ENCODE measurements at regions not wholly inside any gene's neighbourhood (a gene's known extent, or its start where the extent isn't known, plus 50 kb on each side); places are given as distances from the start of the nearest gene placed in this dataset.
"Not testable (repeated sequence)": the region's sequence is repeated elsewhere in the genome, so short reads cannot be mapped to it uniquely, and the experiment has no call there.

DNA sequence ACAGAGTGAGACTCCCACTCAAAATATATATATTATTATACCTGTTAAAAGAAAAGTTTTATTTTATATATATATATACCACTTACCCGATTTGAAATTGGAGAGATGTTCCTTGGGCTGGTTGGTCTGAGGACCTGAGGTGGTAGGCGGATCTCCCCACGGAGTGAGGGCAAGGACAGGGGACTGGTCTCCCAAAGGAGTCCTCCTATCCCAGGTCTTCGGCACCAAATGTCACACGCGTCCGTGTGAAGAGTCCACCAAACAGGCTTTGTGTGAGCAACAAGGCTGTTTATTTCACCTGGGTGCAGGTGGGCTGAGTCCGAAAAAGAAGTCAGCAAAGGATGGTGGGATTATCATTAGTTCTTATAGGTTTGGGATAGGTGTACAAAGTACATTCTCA is 228.2 kb downstream of the COPRS start:
- TF ChIP-seq, protein P1, sequence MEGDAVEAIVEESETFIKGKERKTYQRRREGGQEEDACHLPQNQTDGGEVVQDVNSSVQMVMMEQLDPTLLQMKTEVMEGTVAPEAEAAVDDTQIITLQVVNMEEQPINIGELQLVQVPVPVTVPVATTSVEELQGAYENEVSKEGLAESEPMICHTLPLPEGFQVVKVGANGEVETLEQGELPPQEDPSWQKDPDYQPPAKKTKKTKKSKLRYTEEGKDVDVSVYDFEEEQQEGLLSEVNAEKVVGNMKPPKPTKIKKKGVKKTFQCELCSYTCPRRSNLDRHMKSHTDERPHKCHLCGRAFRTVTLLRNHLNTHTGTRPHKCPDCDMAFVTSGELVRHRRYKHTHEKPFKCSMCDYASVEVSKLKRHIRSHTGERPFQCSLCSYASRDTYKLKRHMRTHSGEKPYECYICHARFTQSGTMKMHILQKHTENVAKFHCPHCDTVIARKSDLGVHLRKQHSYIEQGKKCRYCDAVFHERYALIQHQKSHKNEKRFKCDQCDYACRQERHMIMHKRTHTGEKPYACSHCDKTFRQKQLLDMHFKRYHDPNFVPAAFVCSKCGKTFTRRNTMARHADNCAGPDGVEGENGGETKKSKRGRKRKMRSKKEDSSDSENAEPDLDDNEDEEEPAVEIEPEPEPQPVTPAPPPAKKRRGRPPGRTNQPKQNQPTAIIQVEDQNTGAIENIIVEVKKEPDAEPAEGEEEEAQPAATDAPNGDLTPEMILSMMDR (IDR thresholded peaks at IDR 0.05), result not testable (repeated sequence)
- TF ChIP-seq POLR2A (IDR thresholded peaks at IDR 0.05), result not testable (repeated sequence)
